ENCODE measurements at regions not wholly inside any gene's neighbourhood (a gene's known extent, or its start where the extent isn't known, plus 50 kb on each side); places are given as distances from the start of the nearest gene placed in this dataset.

- TF ChIP-seq EP300 (IDR thresholded peaks at IDR 0.05), result no peak
- no peak for TF ChIP-seq CTCF (IDR thresholded peaks at IDR 0.05)
- no peak for TF ChIP-seq POLR2AphosphoS5 (IDR thresholded peaks at IDR 0.05)
- no peak for TF ChIP-seq POLR2A (IDR thresholded peaks at IDR 0.05)
Measured at GRCh38 chr6:43878127-43878634, 108.2 kb downstream of the VEGFA start.

All from sigmoid colon (tissue), 4 donors.